GM12892 (cell line): ENCODE measurements at regions not wholly inside any gene's neighbourhood (a gene's known extent, or its start where the extent isn't known, plus 50 kb on each side); places are given as distances from the start of the nearest gene placed in this dataset.
"Not testable (repeated sequence)": the region's sequence is repeated elsewhere in the genome, so short reads cannot be mapped to it uniquely, and the experiment has no call there.

Experiments used
- DNase-seq: peaks from one replicate; pipeline ENCODE4 v3.0.0; 2011; ENCODE audit not compliant: insufficient read length
- FAIRE-seq: peaks from 2 replicates; lab custom pipeline; 2011; peaks lifted over from hg19 to GRCh38; lab: Jason Lieb, UNC
- POLR2A ChIP-seq: IDR thresholded peaks from 2 replicates; pipeline ENCODE4 v1.6.1; 2011; ENCODE audit warnings: low read depth, low read length, control low read depth
- POLR2AphosphoS5 ChIP-seq: IDR thresholded peaks from 2 replicates; pipeline ENCODE4 v1.6.1; 2011; ENCODE audit warnings: low read depth, low read length, control low read depth
- TAF1 ChIP-seq: IDR thresholded peaks from 2 replicates; pipeline ENCODE4 v1.6.1; 2011; ENCODE audit warnings: low read depth, mild to moderate bottlenecking, control low read depth, low read length, borderline replicate concordance

DNA sequence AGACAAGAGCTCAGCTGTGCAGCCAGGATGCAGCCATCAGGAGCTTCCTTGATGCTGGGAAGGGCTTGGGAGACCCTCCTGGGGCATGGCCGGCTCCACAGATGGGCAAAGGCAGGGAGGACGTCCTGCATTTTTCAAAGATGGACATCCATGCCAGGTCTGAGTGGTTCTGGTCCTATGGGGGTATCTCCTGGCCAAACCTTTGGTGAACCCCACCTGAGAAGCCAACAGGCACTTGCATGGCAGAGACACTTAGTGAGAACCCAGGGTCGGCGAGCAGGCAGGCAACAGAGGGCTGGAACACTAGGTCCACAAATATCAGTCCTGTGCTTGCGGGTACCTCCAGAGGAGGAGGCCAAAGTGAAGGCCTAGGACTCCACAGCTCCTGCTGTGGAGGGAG lies 70.0 kb downstream of the KCTD15 start:
- TF ChIP-seq TAF1 (no peak), POLR2AphosphoS5 (no peak), POLR2A (no peak)
- DNase-seq, result no peak
- FAIRE-seq, result no peak

DNA sequence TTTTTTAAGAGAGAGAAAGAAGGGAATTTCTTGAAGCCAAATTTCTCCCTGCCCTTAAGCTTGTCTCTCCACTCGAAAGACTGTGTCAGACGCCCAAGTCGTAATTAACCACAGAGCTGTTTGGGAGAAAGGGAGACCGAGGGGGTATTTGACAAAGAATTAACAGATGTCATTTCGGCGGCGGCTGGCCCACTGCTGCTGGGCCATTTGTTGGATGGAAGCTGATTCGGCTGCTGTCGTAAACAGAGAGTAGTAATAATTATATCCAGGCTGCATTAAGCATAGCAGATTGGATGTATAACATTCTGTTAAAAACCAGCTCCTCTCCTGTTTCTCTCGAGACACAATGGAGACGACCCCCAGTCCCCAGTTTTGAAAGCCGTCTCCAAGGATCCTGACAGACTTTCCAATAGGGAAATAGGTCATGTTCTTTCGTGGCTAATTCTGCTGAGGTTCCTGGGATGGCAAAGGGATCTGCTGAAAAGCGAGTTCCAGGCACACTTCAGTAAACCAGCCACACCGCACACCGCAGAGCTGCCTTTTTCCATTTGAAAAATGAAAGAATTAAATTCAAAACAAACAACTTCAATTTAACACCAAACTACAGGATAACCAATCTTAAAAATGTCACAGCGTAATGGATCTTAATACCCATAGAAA lies 71.5 kb downstream of the KCTD15 start:
- DNase-seq (no peak), FAIRE-seq (no peak)
- TF ChIP-seq POLR2A, result no peak
- no peak for TF ChIP-seq TAF1
- TF ChIP-seq POLR2AphosphoS5, result no peak

DNA sequence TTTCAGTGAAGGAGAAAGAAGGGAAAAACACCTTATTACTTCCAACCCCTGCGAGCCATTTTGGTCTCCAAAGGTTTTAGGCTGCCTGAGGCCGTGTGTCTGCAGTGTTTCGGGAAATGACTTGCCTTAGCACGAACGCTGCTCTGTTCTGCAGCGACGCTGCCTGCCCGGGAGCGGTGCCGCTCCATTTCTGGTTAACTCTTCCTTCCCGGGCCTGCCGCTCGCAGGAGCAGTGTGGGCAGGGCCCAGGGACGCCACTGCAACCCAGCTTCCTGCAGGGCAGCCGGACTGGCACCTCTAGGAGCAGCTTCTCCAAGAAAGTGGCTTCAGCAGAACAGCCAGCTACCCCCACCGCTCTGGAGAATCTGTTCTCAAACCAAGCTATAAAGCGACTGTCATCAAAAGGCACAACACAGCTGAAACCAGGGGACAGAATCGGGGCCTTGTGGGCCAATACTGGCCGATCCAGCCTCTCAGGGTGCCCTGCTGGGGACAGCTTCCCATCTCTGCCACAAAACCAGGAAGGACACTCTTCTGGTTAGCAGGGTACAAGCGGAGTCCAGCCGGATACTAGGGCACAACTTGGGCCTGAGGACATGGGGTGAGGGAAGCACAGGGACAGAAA lies 72.2 kb downstream of the KCTD15 start:
- DNase-seq (no peak), FAIRE-seq (no peak)
- no peak for TF ChIP-seq POLR2AphosphoS5
- no peak for TF ChIP-seq TAF1
- TF ChIP-seq POLR2A, result no peak

DNA sequence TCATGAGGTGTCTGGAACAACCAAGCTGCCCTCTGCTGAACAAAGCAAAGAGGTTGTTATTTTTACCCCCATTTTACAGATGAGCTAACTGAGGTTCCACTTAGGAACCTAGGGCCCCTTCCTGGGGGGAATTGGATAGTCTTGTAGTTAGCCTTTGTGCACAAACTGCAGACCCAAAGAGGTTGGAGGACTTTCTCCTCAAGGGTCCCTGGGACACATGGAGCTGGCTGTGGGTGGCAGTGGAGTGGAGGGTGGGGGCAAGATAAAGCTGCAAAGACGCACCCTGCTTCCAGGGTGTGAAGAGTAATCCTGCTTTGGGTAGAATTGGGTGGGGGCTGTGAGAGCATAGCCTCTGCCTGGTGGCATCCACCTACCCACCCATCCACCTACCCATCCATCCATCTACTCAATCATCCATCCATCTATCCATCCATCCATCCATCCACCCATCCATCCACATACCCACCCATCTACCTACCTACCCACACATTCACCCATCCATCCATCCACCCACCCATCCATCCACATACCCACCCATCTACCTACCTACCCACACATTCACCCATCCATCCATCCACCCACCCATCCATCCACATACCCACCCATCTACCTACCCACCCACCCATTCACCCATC lies 73.7 kb downstream of the KCTD15 start:
- FAIRE-seq, DNase-seq: not testable (repeated sequence)

DNA sequence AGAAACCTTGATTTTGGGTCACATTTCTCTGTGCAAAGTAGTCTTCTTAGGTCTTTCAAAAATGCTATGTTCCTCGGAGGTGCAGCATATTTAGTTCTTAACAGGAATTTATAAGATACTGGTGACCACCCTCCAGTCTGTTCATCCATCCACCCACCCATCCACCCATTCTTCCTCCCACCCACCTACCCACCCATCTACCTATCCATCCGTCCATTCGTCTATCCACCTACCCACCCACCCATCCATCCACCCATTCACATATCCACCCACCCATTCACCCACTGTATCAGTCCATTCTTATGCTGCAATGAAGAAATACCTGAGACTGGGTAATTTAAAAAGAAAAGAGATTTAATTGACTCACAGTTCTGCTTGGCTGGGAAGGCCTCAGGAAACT lies 74.9 kb downstream of the KCTD15 start:
- FAIRE-seq, result no peak
- DNase-seq, result no peak
- TF ChIP-seq POLR2A (no peak), TAF1 (no peak), POLR2AphosphoS5 (no peak)

DNA sequence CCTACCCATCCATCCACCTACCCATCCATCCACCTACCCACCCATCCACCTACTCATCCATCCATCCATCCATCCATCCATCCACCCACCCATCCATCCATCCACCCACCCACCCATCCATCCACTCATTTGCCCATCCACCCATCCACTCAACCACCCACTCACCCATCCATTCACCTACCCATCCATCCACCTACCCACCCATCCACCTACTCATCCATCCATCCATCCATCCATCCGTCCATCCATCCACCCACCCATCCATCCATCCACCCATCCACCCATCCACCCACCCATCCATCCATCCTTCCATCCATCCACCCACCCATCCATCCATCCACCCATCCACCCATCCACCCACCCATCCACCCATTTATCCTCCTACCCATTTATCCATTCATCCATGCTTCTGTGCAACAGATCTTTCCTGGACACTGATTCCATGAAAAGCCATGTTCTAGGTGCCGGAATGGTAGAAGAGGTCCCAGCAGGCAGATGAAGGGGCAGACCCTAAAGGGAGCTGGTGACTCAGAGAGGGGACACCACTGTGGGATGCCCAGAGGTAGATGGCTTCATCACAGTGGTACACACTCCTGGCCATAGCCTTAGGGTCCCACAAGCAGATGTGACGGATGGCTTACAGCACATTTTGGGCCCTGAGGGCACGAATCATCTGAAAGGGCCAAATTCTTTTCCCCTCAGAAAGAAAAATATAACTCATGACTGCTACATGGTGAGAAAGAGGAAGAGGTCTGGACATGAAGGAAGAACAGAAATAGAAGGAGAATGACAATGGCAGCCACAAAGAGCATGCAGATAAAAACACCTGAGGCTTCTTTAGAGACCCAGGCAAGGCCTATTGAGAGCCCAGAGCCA lies 76.0 kb downstream of the KCTD15 start:
- no peak for TF ChIP-seq POLR2AphosphoS5
- no peak for TF ChIP-seq POLR2A
- no peak for TF ChIP-seq TAF1
- FAIRE-seq (no peak), DNase-seq (no peak)

DNA sequence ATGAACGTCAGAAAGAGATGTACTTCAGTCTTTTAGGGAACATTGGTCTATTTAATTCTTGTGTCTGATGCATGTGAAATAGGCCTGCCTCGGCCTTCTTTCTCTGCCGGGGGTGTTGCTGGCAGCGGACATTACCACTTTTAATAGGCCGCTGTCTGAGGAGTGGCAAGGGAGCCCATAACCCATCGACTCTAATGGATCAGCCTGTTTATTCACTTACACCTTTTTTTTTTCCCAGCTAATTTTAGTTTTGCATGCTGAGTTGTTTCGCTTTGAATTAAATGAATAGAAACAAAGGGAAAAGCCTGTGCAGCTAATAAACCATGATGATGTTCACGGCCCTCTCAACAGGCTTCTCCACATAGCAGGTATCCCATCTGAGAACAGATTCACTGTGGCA lies 78.4 kb downstream of the KCTD15 start:
- TF ChIP-seq TAF1 (no peak), POLR2A (no peak), POLR2AphosphoS5 (no peak)
- FAIRE-seq, result no peak
- DNase-seq, result no peak

GRCh38 chr19:33876192-33876591 lies 79.5 kb downstream of the KCTD15 start:
- FAIRE-seq (no peak), DNase-seq (no peak)
- TF ChIP-seq POLR2A (no peak), TAF1 (no peak), POLR2AphosphoS5 (no peak)

DNA sequence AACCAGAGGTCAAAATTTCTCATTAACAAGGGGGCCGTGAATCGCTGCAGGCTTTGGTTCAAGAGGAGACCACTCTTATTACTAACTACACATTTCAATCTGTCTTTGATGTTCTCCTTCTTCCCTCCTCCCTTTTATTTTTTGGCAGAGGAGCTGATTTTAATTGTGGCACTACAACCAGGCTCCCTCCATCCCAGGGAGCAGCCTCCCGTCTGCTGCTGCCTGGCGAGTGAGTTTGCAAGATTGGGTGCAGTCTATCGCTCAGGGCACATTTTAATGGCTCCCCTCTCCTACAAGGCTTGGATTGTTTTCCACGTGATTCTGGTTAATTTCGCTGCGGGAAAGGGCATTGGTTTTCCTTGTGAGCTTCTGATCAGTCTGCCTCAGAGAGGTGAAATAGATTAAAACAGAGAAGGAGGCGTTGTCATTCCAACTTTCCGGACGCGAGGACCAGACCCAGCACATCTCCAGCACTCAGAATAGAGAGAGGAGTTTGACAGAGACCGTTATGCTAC lies 81.4 kb downstream of the KCTD15 start:
- FAIRE-seq, result no peak

GRCh38 chr19:33878910-33879810 lies 82.5 kb downstream of the KCTD15 start:
- FAIRE-seq (no peak), DNase-seq (no peak)
- TF ChIP-seq POLR2A (no peak), POLR2AphosphoS5 (no peak), TAF1 (no peak)

More for the DNA sequence above, 81.4 kb downstream of the KCTD15 start:
- no peak for DNase-seq
- TF ChIP-seq POLR2A (no peak), POLR2AphosphoS5 (no peak), TAF1 (no peak)

DNA sequence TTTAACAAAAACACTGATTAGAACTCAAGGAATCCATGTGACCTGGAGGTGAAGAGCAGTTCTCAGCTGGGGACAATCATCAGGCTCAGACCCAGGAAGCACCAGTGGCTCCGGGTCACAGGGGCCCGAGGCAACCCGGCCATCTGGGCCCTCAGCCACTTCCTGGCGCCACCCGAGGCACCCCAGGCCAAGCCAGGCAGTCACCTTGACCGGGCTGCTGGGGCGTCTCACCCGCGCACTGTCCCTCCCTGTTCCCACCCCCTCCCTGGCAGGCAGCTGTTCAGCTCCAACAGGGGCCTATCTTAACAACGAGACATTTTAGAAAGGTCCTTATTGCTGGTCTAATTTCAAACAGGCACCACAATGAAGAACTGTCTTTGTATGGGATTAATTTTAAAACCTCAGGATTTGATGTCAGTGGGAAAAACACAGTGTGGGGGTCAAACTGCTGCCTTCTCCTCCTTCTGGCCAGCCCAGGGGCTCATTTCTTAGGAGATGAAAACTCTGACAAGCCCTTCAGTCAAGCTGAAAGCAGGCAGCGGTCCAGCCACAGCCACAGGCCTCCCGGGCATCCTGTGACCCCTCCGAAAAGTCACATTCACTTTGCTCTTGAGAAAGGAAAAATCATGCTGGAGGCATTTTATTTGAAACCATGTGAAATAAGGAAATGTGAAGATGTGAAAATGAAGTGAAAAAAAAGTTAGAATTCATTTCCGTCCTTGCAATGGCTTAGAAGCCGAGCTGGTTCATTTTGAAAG lies 83.3 kb downstream of the KCTD15 start:
- no peak for TF ChIP-seq POLR2A
- TF ChIP-seq POLR2AphosphoS5, result no peak
- TF ChIP-seq TAF1, result no peak
- no peak for DNase-seq
- no peak for FAIRE-seq
